UCSD-AML1 (cell line): ENCODE measurements at regions not wholly inside any gene's neighbourhood (a gene's known extent, or its start where the extent isn't known, plus 50 kb on each side); places are given as distances from the start of the nearest gene placed in this dataset.
"Not testable (repeated sequence)": the region's sequence is repeated elsewhere in the genome, so short reads cannot be mapped to it uniquely, and the experiment has no call there.

Source experiments
- DNase-seq: peaks from one replicate; lab custom pipeline; 2025; ENCODE audit not compliant: unreplicated experiment; lab: John Stamatoyannopoulos, UW

DNA sequence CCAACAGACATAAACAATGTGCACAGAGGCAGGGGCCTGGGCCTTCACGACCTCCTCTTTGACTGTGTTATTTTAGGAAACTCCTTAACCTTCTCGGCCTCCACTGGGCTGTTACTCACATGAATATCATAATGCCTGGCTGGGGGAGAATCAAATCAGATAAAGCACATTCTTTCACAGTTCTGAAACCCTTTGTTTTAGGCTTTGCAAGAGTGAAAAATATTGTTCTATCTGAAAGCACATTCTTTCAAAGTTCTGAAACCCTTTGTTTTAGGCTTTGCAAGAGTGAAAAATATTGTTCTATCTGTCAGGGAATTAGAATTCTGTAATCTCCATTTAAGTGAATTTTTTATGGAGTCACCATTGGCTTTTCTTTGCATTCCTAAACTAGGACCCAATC lies 50.7 kb upstream of the SYNDIG1 start:
- DNase-seq, result no peak

DNA sequence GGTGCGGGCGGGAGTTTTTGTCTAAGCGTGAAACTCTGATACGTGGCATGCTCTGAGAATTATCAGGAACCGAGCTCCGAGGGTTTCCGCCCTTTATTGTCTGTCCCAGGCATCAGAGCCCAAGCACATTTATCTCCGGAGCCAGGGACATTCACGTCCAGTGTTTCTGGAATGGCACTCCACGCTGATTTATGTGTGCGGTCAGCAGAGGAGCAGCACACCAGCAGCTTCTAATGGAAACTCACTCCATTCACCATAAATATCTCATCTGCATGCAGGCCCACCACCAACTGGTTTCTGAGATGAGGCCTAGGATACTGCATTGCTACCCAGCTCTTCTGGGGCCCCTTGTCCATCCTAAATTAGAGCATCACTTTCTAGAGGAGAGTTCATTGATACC lies 51.9 kb upstream of the SYNDIG1 start:
- DNase-seq, result no peak

DNA sequence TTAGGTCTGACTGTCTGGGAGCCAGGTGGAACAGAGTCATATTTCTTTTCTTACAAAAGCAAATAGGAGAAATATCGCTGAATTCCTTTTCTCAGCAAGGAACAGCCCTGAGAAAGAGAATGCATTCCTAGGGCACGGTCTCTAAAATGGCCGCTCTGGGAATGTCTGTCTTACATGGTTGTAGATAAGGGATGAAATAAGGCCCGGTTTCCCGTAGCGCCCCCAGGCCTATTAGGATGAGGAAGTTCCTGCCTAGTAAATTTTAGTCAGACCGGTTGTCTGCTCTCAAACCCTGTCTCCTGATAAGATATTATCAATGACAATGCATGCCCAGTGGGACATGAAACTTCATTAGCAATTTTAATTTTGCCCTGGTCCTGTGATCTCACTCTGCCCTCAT lies 54.0 kb upstream of the SYNDIG1 start:
- DNase-seq, result not testable (repeated sequence)

DNA sequence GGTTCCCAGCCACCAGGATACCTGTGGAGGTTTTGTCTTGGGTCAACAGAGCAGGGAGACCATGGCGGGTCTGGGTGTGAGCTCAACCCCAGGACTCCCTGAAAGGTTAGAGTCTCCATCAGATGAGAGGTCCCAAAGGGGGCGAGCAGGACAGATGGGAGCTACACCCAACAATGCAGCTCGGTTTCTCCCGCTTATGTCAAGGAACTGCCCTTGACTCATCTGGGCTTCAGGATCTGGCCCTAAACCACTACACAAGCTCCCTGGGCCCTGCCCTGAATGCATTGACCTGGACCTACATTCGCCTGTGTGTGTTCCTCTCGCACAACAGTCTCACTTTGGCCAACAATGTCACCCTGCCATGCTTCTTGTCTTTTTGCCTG lies 57.6 kb upstream of the SYNDIG1 start:
- DNase-seq, result no peak

DNA sequence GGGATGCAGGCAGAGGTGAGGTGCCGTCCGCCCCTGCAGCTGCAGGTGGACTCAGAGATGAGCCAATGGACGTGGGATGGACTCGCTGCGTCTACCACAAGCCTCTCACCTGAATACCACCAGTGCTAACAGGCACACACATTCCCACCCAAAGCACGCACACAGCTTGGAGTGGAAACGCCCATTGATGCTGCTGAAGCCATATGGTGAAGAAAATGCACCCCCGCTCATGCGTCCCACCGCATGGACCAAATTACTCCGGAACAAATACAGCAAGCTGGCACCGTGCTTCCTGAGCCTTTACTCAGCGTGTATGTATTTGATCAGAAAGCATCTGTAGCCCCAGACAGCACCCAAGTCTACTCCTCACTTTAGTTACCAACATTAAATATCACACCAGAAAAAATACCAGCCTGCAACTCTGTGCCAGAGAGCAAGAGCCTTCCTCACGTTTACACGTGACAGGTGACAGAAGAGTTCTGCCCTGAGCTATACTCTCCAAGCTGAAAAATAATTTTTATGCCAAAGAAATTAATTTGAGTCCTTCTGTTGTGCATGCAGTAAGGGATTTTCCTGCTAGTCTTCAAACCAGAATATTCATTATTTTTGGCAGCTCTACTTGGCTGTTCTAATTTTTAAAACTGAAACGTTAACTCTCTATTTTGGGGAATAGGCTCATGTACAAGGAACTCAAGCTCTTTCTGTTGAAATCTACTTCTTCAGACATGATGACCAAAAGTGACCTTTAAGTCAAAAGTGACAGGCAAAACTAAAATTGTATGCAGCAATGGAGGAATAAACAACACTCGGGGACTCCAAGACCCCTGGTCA lies 58.2 kb upstream of the SYNDIG1 start:
- DNase-seq, result no peak

DNA sequence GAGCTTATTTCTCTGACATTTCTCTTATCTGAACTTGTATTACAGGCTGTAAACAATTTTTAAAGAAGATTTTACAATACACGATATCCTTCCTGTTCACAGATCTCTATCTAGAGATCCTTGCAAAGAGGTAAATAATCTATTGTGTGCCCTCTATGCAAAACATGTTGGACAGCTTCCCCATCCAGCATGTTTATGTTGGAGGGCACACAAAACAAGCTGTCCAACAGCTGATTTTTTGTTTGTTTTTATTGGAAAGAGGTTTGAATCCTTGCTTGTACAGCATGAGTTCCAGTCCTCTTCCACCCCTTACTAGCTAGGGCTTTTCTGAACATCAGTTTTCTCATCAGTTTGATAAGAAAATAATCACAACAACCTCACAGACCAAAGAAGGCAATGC lies 62.3 kb upstream of the SYNDIG1 start:
- DNase-seq, result no peak

DNA sequence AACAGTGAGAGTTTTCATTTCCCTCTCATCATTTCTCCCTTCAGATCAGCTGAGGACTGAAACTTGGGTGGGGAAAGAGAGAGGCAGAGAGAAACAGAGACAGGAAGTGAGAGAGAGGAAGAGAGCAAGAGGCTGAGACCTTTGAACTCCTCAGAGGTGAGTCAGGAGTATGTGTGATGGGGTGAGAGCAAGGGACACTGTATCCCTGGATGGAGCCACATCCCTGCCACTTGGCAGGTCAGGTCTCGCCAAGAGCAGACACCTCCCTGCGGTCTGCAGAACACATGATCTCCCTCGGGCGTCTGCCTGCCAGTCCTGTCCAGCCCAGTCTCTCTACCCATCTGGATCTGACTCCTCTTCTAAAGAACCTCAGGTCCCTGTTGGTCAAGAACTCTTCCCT lies 62.7 kb upstream of the SYNDIG1 start:
- DNase-seq, result no peak

DNA sequence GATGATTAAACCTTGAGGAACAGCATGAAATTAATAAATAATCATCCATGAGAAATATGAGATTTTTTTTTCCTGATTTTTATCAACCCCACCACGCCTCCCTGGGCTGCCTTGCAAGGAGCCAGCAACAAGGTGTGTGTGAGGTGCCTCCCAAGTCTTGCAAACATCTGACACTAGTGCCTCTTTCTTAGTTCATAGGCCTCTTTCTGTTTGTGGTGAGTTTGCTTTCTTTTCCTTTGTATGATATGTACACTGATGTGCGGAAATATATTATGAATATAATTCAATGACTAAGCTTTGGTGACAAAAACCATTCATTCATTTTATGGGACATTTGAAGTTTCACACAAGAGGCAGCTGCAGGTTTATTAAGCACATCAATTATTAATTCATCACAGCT lies 63.2 kb upstream of the SYNDIG1 start:
- no peak for DNase-seq

DNA sequence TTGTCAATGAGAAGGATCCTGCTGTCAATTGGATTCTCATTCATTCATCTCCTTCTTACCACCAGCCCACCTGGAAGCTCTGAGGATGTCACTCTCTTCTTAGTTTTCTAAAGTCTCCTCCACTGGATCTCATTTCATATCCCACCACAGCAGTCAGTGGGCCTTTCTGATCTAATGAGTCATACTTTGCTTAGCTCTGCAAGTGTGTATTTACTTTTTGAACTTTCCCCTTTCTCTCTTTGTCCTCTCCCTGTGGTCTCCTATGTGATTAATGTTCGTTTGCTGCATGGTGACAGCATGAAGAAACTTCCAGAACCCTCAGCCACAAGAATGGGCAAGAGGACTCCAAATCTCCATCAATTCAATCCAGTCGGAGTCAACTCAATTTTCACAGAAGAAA lies 63.6 kb upstream of the SYNDIG1 start:
- DNase-seq, result no peak

DNA sequence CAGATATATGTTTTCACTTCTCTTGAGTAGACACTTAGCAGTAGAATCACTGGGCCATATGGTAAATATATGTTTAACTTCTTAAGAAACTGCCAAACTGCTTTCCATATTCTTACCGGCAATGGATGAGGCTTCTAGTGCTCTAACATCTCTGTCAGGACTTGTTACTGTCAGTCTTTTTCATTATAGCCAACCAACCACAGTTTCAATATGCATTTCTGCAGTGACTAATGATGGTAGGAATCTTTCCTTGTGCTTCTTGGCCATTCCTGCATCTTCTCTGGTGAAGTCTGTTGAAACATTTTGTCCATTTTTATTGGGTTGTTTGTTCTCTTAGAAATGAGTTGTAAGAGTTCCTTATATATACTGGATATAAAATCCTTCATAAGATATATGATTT lies 66.0 kb upstream of the SYNDIG1 start:
- DNase-seq, result no peak

DNA sequence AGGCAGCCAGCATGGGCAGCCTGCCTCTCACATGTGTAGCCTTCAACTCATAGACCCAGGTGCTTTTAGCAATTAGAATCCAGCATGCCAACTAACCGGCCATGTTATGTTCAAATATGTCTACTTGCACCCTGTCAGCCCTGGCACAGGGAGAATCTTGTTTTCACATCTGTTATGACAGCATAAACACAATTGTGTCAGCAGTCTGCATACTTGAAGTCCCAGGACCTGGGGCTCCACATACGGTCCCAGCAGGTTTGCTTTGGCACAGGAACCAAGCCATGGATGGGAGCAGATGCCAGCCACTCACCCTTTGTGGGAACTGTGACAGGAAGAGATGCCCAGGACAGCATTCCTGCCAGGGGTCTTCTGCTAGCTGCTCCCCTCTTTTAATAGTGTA lies 67.2 kb upstream of the SYNDIG1 start:
- DNase-seq, result no peak

DNA sequence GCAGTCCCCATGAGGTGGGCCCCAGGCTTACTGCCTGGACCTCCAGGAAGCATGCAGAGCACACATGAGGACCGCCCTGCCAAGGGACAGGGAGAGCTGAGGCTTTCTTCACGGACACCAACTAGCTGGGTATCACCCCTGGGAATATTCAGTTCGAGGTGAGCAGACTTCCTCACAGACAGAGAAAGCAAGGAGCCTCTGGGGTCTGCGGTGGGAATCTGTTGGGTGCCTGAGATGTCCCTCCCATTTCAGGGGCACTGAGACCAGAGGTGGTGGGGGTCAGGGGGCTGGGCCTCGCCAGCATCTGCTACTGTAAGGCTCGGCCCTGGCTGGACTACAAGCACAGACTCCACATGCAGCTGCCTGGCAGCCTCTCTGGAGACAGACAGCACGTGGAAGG lies 74.3 kb upstream of the SYNDIG1 start:
- no peak for DNase-seq

DNA sequence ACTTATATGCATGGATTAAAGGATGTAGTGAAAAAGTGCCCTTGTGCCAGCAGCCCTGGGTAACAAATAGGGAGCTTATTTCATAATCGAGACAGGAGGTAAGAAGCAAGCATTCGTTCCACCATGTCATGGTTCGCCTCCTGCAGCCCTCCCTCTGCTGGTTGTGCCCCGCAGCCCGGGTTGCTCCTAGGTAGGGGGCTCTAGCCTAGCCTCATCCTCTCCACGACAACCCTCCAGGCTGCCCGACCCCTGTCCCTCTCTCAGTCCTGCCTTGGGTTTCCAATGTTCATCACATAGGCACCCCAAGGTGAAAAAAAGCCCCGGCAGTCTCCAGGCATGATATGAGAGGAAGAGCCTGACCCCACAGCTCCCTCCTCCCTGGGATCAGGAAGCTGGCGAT lies 75.5 kb upstream of the SYNDIG1 start:
- no peak for DNase-seq

DNA sequence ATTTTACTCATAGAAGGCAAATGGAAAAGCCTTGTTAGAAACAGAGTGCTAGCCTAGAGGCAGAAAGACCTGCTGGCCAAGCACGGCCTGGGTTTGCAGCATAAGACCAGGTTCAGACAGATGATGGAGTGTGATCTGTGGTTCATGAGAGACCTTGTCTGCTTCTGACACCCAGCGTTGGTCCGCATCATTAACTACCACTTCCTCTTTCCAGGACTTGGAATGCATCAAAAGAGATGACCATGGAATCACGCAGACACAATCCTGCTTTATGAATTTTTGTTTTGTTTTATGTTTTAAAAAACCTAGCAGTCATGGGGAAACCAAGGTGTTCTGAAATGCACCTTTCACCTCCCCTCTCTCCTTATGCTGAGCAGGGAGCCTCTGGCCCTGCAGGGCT lies 76.8 kb upstream of the SYNDIG1 start:
- DNase-seq, result no peak

DNA sequence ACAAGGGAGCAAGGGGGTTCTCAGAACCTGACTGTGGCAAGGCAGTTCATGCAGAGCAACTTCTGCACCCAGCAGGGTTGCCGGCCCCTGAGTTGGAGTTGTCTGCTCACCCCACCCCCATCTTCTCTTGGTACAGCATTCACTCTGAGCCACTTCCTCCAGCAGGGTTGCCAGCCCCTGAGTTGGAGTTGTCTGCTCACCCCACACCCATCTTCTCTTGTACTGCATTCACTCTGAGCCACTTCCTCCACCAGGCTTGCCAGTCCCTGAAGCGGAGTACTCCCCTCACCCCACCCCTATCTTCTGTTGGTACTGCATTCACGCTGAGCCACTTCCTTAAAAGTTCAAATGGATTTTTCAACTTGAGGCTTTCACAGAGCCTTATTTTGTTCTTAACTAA lies 79.7 kb upstream of the SYNDIG1 start:
- DNase-seq, result peak; percentile 81

DNA sequence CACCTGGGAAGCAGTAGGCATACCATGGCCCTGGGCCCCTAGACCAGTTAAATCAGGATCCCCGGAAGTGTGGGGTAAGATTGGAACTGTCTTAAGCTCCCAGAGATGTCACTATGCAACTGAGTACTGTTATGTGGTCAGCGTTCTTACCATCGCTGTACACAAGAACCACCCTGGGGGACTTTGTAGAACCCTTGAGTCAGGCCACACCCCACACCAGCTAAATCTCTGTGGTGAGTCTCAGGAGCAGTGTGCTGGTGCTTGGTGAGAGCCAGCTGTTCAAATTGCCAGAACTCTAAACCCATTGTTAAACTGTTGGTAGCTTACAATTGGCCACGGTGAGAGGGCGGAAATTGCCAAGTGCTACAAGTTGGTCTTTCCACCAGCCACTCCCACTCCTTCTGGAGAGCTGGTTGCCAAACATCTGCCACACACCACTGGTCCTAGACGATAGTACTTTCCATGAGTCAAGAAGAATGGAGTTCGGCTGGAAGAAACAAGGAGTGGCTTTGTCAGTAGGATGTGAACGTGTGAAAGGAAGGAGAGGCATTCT lies 80.5 kb upstream of the SYNDIG1 start:
- no peak for DNase-seq

DNA sequence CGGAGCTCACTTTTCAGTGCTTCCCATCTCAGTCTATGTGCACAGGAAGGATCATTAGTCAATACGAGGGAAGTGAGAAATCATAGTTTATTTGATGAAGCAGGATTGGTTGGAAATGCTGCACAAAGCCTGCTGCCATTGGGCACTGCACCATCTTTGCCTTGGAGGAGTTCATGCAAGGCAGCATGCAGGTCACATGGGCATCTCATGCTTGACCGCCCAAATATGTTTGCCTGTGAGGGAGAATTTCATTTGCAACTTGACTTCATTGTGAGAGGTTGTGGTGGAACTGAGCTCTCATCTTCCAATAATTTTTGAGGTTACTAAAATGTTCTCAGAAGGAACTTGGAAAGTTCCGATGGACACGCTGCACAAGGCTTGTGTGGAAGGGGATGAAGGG lies 83.9 kb upstream of the SYNDIG1 start:
- DNase-seq, result no peak

DNA sequence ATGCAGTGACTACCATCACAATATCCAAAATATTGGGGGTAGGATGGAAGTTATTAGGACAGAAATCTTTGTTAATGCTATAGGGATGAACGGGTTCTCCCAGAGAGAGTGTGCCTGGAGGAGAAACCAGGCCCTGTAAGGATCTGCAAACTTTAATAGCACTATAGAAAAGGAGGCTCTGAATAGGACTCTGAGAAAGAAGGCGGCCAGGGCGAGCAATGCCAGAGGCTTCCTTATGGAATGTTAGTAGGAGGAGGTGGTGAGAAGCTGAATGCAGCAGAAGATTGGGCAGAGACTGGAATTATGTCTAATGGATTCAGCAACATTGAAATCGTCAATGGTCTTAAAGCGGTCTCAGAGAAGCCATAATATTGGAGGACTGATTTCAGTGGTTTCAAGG lies 84.6 kb upstream of the SYNDIG1 start:
- DNase-seq, result no peak

DNA sequence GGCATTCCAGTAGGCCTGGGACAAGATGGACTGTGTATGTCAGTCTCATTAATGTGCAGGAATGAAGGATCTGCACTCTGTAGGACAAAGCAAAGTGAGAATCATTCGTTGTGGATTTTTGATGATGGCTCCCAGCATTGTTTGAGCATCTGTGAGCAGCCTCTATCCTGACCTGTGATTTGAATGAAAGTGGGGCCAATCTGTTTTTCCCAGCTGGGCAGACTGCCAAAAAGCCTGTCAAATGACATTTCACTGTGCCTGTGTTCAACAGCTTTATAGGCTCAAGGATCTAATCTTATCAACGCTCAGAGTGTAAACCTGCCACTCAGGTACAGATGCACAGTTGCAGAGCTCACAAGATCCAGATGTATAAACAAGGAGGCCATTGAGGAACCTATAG lies 86.7 kb upstream of the SYNDIG1 start:
- no peak for DNase-seq

DNA sequence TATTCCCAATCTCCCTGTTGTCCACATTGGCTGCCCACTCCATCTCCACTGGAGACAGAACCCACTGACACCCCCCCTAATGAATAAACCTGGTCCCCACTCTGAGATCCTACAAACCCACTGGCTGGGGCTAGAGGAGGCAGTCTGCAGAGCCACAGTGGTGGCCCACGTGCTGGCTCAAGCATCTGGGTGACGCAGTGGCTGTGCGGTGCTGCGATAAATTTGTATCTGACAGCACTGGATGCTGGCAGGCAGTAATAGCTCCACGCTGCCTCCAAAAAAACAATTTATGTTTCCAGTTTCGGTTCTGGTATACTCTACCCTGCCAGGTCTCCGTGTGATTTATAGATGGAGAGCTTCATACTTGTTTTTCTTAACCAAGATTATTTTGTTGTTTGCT lies 87.1 kb upstream of the SYNDIG1 start:
- DNase-seq, result no peak

DNA sequence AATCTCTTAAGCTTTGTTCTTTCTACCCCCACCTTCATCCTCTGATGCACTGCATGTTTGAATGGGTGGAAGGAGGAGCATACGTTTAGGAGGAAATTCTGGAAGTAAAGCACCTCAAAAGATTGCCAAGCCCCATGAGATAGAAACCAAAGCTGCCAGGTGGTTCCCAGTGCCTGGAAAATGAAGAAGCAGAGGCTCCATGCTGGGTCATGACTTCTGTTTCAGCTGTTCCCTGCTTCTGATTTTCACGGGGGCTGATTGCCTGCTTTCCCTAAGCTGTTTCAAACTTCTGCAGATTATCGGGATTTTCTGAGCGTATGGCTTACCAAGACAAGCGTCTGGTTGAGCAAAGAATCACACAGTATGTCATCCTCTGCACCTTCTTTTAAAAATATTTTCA lies 87.5 kb upstream of the SYNDIG1 start:
- DNase-seq, result no peak

DNA sequence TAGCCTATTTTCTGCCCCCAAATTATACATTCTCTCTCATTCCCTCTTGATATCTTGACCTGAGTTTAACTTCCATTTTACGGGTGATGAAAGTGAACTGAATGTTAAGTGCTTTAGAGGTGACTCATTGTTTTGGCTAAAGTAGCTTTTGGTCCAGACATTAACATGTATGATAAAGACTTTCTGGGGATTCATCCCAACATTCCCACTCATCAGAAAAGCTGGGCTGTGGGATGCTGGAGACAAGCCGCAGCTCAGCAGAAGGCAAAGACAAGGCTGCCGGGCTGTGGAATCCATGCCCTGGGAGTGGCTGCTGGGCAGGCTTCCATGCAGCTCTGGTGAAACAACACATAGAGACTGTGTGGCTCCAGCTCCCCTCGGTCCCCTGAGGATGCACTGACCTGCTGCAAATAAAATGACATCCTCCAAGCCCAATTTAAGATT lies 89.9 kb upstream of the SYNDIG1 start:
- no peak for DNase-seq
